ENCODE measurements at regions not wholly inside any gene's neighbourhood (a gene's known extent, or its start where the extent isn't known, plus 50 kb on each side); places are given as distances from the start of the nearest gene placed in this dataset.

- no peak overlapping the region for H3K27ac ChIP-seq (ENCODE audit: low read depth, low read length)
- H3K27me3 ChIP-seq (ENCODE audit: control insufficient read depth, insufficient read depth, low read length), result no peaks in the 10 kb centered on the region
- H3K4me3 ChIP-seq (ENCODE audit: low read depth, low read length), result no peak overlapping the region
- no peak for DNase-seq (ENCODE audit: low read depth, low spot score)
- no peak for TF ChIP-seq CTCF (IDR thresholded peaks at IDR 0.05; ENCODE audit: low read depth, low read length)
- ChIA-PET CTCF (no interaction called here), POLR2A (no interaction called here)
- peaks cover 3% of the 10 kb centered on the region; the same call in 1 of the 2 replicates for H3K9me3 ChIP-seq (ENCODE audit: control insufficient read depth, insufficient read depth, low read length)
Measured at GRCh38 chr5:29214839-29215238, 1978.6 kb upstream of the CDH6 start.

GRCh38 chr5:29213475-29213874 lies 1980.0 kb upstream of the CDH6 start:
- ChIA-PET CTCF (no interaction called here), POLR2A (no interaction called here)
- no peak for DNase-seq (ENCODE audit: low read depth, low spot score)
- Histone ChIP-seq H3K9me3 (ENCODE audit: control insufficient read depth, insufficient read depth, low read length) (peaks cover 3% of the 10 kb centered on the region; the same call in 1 of the 2 replicates), H3K27me3 (ENCODE audit: control insufficient read depth, insufficient read depth, low read length) (no peaks in the 10 kb centered on the region), H3K27ac (ENCODE audit: low read depth, low read length) (no peak overlapping the region), H3K4me3 (ENCODE audit: low read depth, low read length) (no peak overlapping the region)
- no peak for TF ChIP-seq CTCF (IDR thresholded peaks at IDR 0.05; ENCODE audit: low read depth, low read length)

GRCh38 chr5:29208024-29208423 lies 1985.5 kb upstream of the CDH6 start:
- no peak for DNase-seq (ENCODE audit: low read depth, low spot score)
- no peak overlapping the region for H3K27ac ChIP-seq (ENCODE audit: low read depth, low read length)
- TF ChIP-seq CTCF (IDR thresholded peaks at IDR 0.05; ENCODE audit: low read depth, low read length), result no peak
- ChIA-PET POLR2A (no interaction called here), CTCF (no interaction called here)
- no peaks in the 10 kb centered on the region for H3K9me3 ChIP-seq (ENCODE audit: control insufficient read depth, insufficient read depth, low read length)
- no peak overlapping the region for H3K4me3 ChIP-seq (ENCODE audit: low read depth, low read length)
- H3K27me3 ChIP-seq (ENCODE audit: control insufficient read depth, insufficient read depth, low read length), result no peaks in the 10 kb centered on the region

- no peak overlapping the region for H3K4me3 ChIP-seq (ENCODE audit: low read depth, low read length)
- H3K27ac ChIP-seq (ENCODE audit: low read depth, low read length), result no peak overlapping the region
- no peak for DNase-seq (ENCODE audit: low read depth, low spot score)
- TF ChIP-seq CTCF (IDR thresholded peaks at IDR 0.05; ENCODE audit: low read depth, low read length), result no peak
- CTCF ChIA-PET, result no interaction called here
- H3K27me3 ChIP-seq (ENCODE audit: control insufficient read depth, insufficient read depth, low read length), result no peaks in the 10 kb centered on the region
- POLR2A ChIA-PET, result no interaction called here
- H3K9me3 ChIP-seq (ENCODE audit: control insufficient read depth, insufficient read depth, low read length), result no peaks in the 10 kb centered on the region
Measured at GRCh38 chr5:29203049-29203448, 1990.4 kb upstream of the CDH6 start.

- DNase-seq (ENCODE audit: low read depth, low spot score), result no peak
- ChIA-PET CTCF (no interaction called here), POLR2A (no interaction called here)
Measured at GRCh38 chr5:29197631-29198454, 1995.6 kb upstream of the CDH6 start.

More at GRCh38 chr5:29197631-29198454, 1995.6 kb upstream of the CDH6 start:
- no peak overlapping the region for H3K4me3 ChIP-seq (ENCODE audit: low read depth, low read length)
- H3K9me3 ChIP-seq (ENCODE audit: control insufficient read depth, insufficient read depth, low read length), result no peaks in the 10 kb centered on the region
- H3K27ac ChIP-seq (ENCODE audit: low read depth, low read length), result no peak overlapping the region
- H3K27me3 ChIP-seq (ENCODE audit: control insufficient read depth, insufficient read depth, low read length), result no peaks in the 10 kb centered on the region
- TF ChIP-seq CTCF (IDR thresholded peaks at IDR 0.05; ENCODE audit: low read depth, low read length), result no peak
